GM10266 (cell line): ENCODE measurements at regions not wholly inside any gene's neighbourhood (a gene's known extent, or its start where the extent isn't known, plus 50 kb on each side); places are given as distances from the start of the nearest gene placed in this dataset.

ENCODE experiments used
- DNase-seq: peaks from one replicate; pipeline ENCODE4 v3.0.0; 2012; ENCODE audit errors: extremely low spot score
- TF ChIP-seq, protein P1 (sequence below): IDR thresholded peaks from 2 replicates; pipeline ENCODE4 v1.5.1; 2012; ENCODE audit warnings: mild to moderate bottlenecking, low read depth; ENCODE audit not compliant: control insufficient read depth, insufficient read depth; ENCODE audit errors: missing control alignments

DNA sequence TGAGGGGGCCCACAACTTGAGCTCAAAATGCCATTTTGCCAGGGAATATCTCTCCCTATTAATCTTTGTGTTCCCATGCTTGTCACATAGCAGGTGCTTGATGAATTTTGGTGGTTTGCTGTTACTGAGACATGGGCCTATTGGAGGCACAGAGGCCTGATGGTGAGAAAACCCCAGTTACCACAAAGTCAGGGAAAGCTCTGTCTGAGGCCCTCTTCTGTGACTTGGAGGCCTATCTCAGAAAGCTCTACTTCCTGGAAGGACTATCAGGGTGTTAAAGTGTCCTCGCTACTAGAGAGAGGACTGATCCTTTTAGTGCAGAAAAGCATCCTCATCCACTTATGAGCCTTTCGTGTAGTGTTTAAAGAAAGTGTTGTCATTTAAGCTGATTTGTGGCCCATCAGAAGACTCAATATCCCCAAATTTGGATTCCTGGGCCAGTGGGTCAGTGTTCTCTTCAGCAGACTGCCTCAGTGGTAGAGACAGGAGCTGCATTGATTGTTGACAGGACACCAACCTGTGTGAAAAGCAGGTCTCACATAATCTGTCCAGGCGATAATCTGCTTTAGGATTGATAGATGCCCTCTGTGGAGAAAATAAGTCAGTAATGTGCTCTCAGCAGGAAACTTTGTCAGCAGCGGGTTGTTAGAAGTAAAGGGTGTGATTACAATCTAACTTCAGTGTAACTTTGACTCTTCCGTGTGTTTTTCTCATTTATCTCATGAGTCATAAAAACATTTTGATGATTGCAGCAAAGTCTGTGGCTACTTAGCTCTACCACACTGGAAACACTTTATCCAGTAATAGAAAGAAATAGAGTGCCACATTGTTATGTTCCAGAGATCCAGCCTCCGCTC is 121.0 kb downstream of the AKAP11 start:
- TF ChIP-seq, protein P1, sequence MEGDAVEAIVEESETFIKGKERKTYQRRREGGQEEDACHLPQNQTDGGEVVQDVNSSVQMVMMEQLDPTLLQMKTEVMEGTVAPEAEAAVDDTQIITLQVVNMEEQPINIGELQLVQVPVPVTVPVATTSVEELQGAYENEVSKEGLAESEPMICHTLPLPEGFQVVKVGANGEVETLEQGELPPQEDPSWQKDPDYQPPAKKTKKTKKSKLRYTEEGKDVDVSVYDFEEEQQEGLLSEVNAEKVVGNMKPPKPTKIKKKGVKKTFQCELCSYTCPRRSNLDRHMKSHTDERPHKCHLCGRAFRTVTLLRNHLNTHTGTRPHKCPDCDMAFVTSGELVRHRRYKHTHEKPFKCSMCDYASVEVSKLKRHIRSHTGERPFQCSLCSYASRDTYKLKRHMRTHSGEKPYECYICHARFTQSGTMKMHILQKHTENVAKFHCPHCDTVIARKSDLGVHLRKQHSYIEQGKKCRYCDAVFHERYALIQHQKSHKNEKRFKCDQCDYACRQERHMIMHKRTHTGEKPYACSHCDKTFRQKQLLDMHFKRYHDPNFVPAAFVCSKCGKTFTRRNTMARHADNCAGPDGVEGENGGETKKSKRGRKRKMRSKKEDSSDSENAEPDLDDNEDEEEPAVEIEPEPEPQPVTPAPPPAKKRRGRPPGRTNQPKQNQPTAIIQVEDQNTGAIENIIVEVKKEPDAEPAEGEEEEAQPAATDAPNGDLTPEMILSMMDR: no peak
- no peak for DNase-seq

- TF ChIP-seq, protein P1: no peak
- no peak for DNase-seq
These were observed 121.8 kb downstream of the AKAP11 start for GRCh38 chr13:42393573-42394360.

- no peak for DNase-seq
- TF ChIP-seq, protein P1: no peak
These were observed 122.4 kb downstream of the AKAP11 start for GRCh38 chr13:42394361-42394708.

GRCh38 chr13:42394711-42395085 is 122.7 kb downstream of the AKAP11 start:
- no peak for DNase-seq
- TF ChIP-seq, protein P1: no peak

- DNase-seq: no peak
- TF ChIP-seq, protein P1: no peak
These were observed 123.3 kb downstream of the AKAP11 start for GRCh38 chr13:42395086-42395821.

DNA sequence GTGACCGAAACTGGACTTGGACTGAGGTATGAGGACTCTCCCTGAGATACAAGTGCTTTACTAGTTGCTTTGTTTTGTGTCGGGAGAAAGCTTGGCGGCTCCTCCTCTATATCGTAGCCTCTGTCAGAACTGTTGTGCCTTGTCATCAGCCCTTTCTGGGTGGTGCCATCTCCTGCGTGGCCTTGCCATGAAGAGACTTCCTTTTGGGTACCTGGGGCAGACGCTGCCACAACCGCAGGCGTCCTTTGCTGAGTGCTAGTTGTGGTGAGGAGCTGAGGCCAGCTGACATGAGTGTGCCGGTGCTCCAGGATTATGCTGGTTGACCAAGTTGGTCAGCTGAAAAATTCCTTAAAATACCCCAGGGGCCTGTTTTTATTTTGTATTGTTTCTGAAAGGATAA is 124.5 kb downstream of the AKAP11 start:
- TF ChIP-seq, protein P1: no peak
- DNase-seq: no peak
